ENCODE measurements at regions not wholly inside any gene's neighbourhood (a gene's known extent, or its start where the extent isn't known, plus 50 kb on each side); places are given as distances from the start of the nearest gene placed in this dataset.

GRCh38 chr11:19433367-19433766 lies 192.6 kb upstream of the E2F8 start:
- Histone ChIP-seq H3K36me3 (ENCODE audit: insufficient read depth, low read length) (no peaks in the 10 kb centered on the region), H3K9ac (ENCODE audit: low read length) (no peak overlapping the region), H2AFZ (ENCODE audit: low read depth, low read length) (no peak overlapping the region), H3K79me2 (ENCODE audit: insufficient read depth, low read length) (no peaks in the 10 kb centered on the region), H3K4me1 (ENCODE audit: insufficient read depth, low read length) (peaks cover 15% of the 10 kb centered on the region), H3K9me3 (ENCODE audit: insufficient read depth, low read depth, low read length) (no peaks in the 10 kb centered on the region), H4K20me1 (ENCODE audit: insufficient read depth, low read length) (no peaks in the 10 kb centered on the region), H3K4me3 (ENCODE audit: insufficient read depth, low read depth, low read length) (no peak overlapping the region), H3K27me3 (ENCODE audit: insufficient read depth, low read length) (peaks cover 24% of the 10 kb centered on the region), H3K27ac (ENCODE audit: low read depth, low read length) (no peak overlapping the region), H3K4me2 (ENCODE audit: low read length) (no peak overlapping the region)
- H3K27me3 Mint-ChIP-seq (ENCODE audit: low read depth, unreplicated experiment), result peaks cover 31% of the 10 kb centered on the region
- DNase-seq (ENCODE audit: low read depth) (no peak), FAIRE-seq (no peak)
- peaks cover 7% of the 10 kb centered on the region for H3K4me1 Mint-ChIP-seq (ENCODE audit: low read depth, unreplicated experiment)
- TF ChIP-seq EZH2 (IDR thresholded peaks at IDR 0.05; ENCODE audit: insufficient read depth, low read length) (no peak), CTCF (IDR thresholded peaks at IDR 0.05; ENCODE audit: insufficient read depth, low read depth, low read length) (no peak)
- no peaks in the 10 kb centered on the region for H3K36me3 Mint-ChIP-seq (ENCODE audit: low read depth, unreplicated experiment)
- no peaks in the 10 kb centered on the region for H3K9me3 Mint-ChIP-seq (ENCODE audit: unreplicated experiment)
- H3K4me3 Mint-ChIP-seq (ENCODE audit: unreplicated experiment), result no peak overlapping the region
- no peak overlapping the region for H3K27ac Mint-ChIP-seq (ENCODE audit: unreplicated experiment)

- Histone ChIP-seq H3K4me2 (ENCODE audit: low read length) (peak overlapping the region; percentile 41), H3K9ac (ENCODE audit: low read length) (no peak overlapping the region), H4K20me1 (ENCODE audit: insufficient read depth, low read length) (no peaks in the 10 kb centered on the region), H3K4me3 (ENCODE audit: insufficient read depth, low read depth, low read length) (no peak overlapping the region), H3K79me2 (ENCODE audit: insufficient read depth, low read length) (no peaks in the 10 kb centered on the region), H3K27me3 (ENCODE audit: insufficient read depth, low read length) (peaks cover 29% of the 10 kb centered on the region), H3K9me3 (ENCODE audit: insufficient read depth, low read depth, low read length) (no peaks in the 10 kb centered on the region), H3K4me1 (ENCODE audit: insufficient read depth, low read length) (peaks cover 9% of the 10 kb centered on the region), H3K36me3 (ENCODE audit: insufficient read depth, low read length) (no peaks in the 10 kb centered on the region), H3K27ac (ENCODE audit: low read depth, low read length) (no peak overlapping the region), H2AFZ (ENCODE audit: low read depth, low read length) (peak overlapping the region; percentile 59)
- peaks cover 7% of the 10 kb centered on the region for H3K4me1 Mint-ChIP-seq (ENCODE audit: low read depth, unreplicated experiment)
- no peak overlapping the region for H3K4me3 Mint-ChIP-seq (ENCODE audit: unreplicated experiment)
- FAIRE-seq (peak; percentile 60), DNase-seq (ENCODE audit: low read depth) (peak; percentile 93)
- H3K27me3 Mint-ChIP-seq (ENCODE audit: low read depth, unreplicated experiment), result peaks cover 29% of the 10 kb centered on the region
- TF ChIP-seq EZH2 (IDR thresholded peaks at IDR 0.05; ENCODE audit: insufficient read depth, low read length) (no peak), CTCF (IDR thresholded peaks at IDR 0.05; ENCODE audit: insufficient read depth, low read depth, low read length) (no peak)
- no peak overlapping the region for H3K27ac Mint-ChIP-seq (ENCODE audit: unreplicated experiment)
- no peaks in the 10 kb centered on the region for H3K9me3 Mint-ChIP-seq (ENCODE audit: unreplicated experiment)
- H3K36me3 Mint-ChIP-seq (ENCODE audit: low read depth, unreplicated experiment), result no peaks in the 10 kb centered on the region
Observed at GRCh38 chr11:19432370-19433061, 191.8 kb upstream of the E2F8 start.

- Mint-ChIP-seq H3K4me3 (ENCODE audit: unreplicated experiment) (no peak overlapping the region), H3K9me3 (ENCODE audit: unreplicated experiment) (no peaks in the 10 kb centered on the region), H3K27ac (ENCODE audit: unreplicated experiment) (no peak overlapping the region), H3K27me3 (ENCODE audit: low read depth, unreplicated experiment) (peaks cover 40% of the 10 kb centered on the region), H3K36me3 (ENCODE audit: low read depth, unreplicated experiment) (no peaks in the 10 kb centered on the region), H3K4me1 (ENCODE audit: low read depth, unreplicated experiment) (peaks cover 7% of the 10 kb centered on the region)
- Histone ChIP-seq H3K36me3 (ENCODE audit: insufficient read depth, low read length) (no peaks in the 10 kb centered on the region), H4K20me1 (ENCODE audit: insufficient read depth, low read length) (no peaks in the 10 kb centered on the region), H3K79me2 (ENCODE audit: insufficient read depth, low read length) (no peaks in the 10 kb centered on the region), H3K4me3 (ENCODE audit: insufficient read depth, low read depth, low read length) (no peak overlapping the region), H3K9ac (ENCODE audit: low read length) (no peak overlapping the region), H3K4me2 (ENCODE audit: low read length) (no peak overlapping the region), H3K4me1 (ENCODE audit: insufficient read depth, low read length) (peaks cover 9% of the 10 kb centered on the region), H2AFZ (ENCODE audit: low read depth, low read length) (no peak overlapping the region), H3K27ac (ENCODE audit: low read depth, low read length) (no peak overlapping the region), H3K27me3 (ENCODE audit: insufficient read depth, low read length) (peaks cover 37% of the 10 kb centered on the region), H3K9me3 (ENCODE audit: insufficient read depth, low read depth, low read length) (no peaks in the 10 kb centered on the region)
- TF ChIP-seq CTCF (IDR thresholded peaks at IDR 0.05; ENCODE audit: insufficient read depth, low read depth, low read length) (no peak), EZH2 (IDR thresholded peaks at IDR 0.05; ENCODE audit: insufficient read depth, low read length) (no peak)
- FAIRE-seq (no peak), DNase-seq (ENCODE audit: low read depth) (no peak)
Observed at GRCh38 chr11:19430754-19431398, 190.1 kb upstream of the E2F8 start.
